Right forelimb (tissue), 1 donor: ENCODE measurements at regions not wholly inside any gene's neighbourhood (a gene's known extent, or its start where the extent isn't known, plus 50 kb on each side); places are given as distances from the start of the nearest gene placed in this dataset.
"Not testable (repeated sequence)": the region's sequence is repeated elsewhere in the genome, so short reads cannot be mapped to it uniquely, and the experiment has no call there.

ENCODE experiments used
- DNase-seq: peaks from one replicate; pipeline ENCODE4 v3.0.0-alpha.2; 2018

- DNase-seq, result no peak
Measured at GRCh38 chrX:34576864-34577263, 80.2 kb downstream of the TMEM47 start.

GRCh38 chrX:34565981-34566380 lies 91.1 kb downstream of the TMEM47 start:
- DNase-seq, result no peak

- DNase-seq, result no peak
Measured at GRCh38 chrX:34563804-34564203, 93.3 kb downstream of the TMEM47 start.

GRCh38 chrX:34563061-34563460 lies 94.0 kb downstream of the TMEM47 start:
- DNase-seq, result no peak

- DNase-seq, result no peak
Measured at GRCh38 chrX:34562006-34562405, 95.1 kb downstream of the TMEM47 start.

GRCh38 chrX:34560180-34560579 lies 96.9 kb downstream of the TMEM47 start:
- DNase-seq, result no peak

- DNase-seq, result no peak
Measured at GRCh38 chrX:34559325-34559724, 97.8 kb downstream of the TMEM47 start.

GRCh38 chrX:34557733-34558132 lies 99.4 kb downstream of the TMEM47 start:
- no peak for DNase-seq

GRCh38 chrX:34555481-34555880 lies 101.6 kb downstream of the TMEM47 start:
- DNase-seq, result no peak

GRCh38 chrX:34546366-34546765 lies 110.7 kb downstream of the TMEM47 start:
- no peak for DNase-seq

GRCh38 chrX:34528081-34528480 lies 129.0 kb downstream of the TMEM47 start:
- DNase-seq, result no peak

GRCh38 chrX:34521563-34521962 lies 135.5 kb downstream of the TMEM47 start:
- DNase-seq, result no peak

GRCh38 chrX:34509394-34509793 lies 147.7 kb downstream of the TMEM47 start:
- no peak for DNase-seq

- no peak for DNase-seq
Measured at GRCh38 chrX:34503119-34503518, 154.0 kb downstream of the TMEM47 start.

GRCh38 chrX:34493086-34493485 lies 164.0 kb downstream of the TMEM47 start:
- no peak for DNase-seq

GRCh38 chrX:34491126-34491525 lies 166.0 kb downstream of the TMEM47 start:
- no peak for DNase-seq

- no peak for DNase-seq
Measured at GRCh38 chrX:34487364-34487763, 169.7 kb downstream of the TMEM47 start.

GRCh38 chrX:34483980-34484379 lies 173.1 kb downstream of the TMEM47 start:
- DNase-seq, result no peak

- DNase-seq, result no peak
Measured at GRCh38 chrX:34470507-34470906, 186.6 kb downstream of the TMEM47 start.

GRCh38 chrX:34467437-34467836 lies 189.6 kb downstream of the TMEM47 start:
- no peak for DNase-seq

GRCh38 chrX:34463220-34463619 lies 193.9 kb downstream of the TMEM47 start:
- not testable (repeated sequence) for DNase-seq

- not testable (repeated sequence) for DNase-seq
Measured at GRCh38 chrX:34457850-34458249, 199.2 kb downstream of the TMEM47 start.

GRCh38 chrX:34437586-34437985 lies 219.5 kb downstream of the TMEM47 start:
- DNase-seq, result no peak

GRCh38 chrX:34426334-34426733 lies 230.8 kb downstream of the TMEM47 start:
- DNase-seq, result no peak

- no peak for DNase-seq
Measured at GRCh38 chrX:34406580-34406979, 250.5 kb downstream of the TMEM47 start.
